Body of pancreas (tissue), 4 donors: ENCODE measurements at regions not wholly inside any gene's neighbourhood (a gene's known extent, or its start where the extent isn't known, plus 50 kb on each side); places are given as distances from the start of the nearest gene placed in this dataset.

Experiments used
- ATAC-seq: fragments of 150-250 bp; one replicate; pipeline ENCODE4 v1.9.1; 2016
- DNase-seq, 4 donors: peaks; one replicate each; pipeline ENCODE4 v3.0.0-alpha.2; 2019
- H3K27ac ChIP-seq, 4 donors: fragments of 200-600 bp; sonication (generic); 1 replicate in 3 of 4; 2 replicates in 1 of 4; pipeline versions ENCODE4 v1.5.1 to v1.6.1; 2016 to 2019; ENCODE audit warnings: mild to moderate bottlenecking in 1 of 4, mixed read lengths in 1 of 4, moderate library complexity in 1 of 4
- H3K27me3 ChIP-seq, 2 donors: fragments of 200-600 bp; sonication (generic); one replicate each; pipeline ENCODE4 v1.6.0; 2016; ENCODE audit warnings: mild to moderate bottlenecking in 1 of 2
- H3K36me3 ChIP-seq, 2 donors: fragments of 200-600 bp; sonication (generic); replicated peaks in 1 of 2; 2 replicates each; pipeline ENCODE4 v1.5.1; 2016; ENCODE audit warnings: low read depth in 2 of 2; ENCODE audit not compliant: insufficient read depth in 1 of 2
- H3K4me1 ChIP-seq: fragments of 200-600 bp; sonication (generic); one replicate; pipeline ENCODE4 v1.6.0; 2016
- H3K4me3 ChIP-seq, 2 donors: fragments of 200-600 bp; sonication (generic); 1 replicate in 1 of 2; 2 replicates in 1 of 2; pipeline ENCODE4 v1.5.1; 2016 to 2019
- H3K9me3 ChIP-seq, 3 donors: fragments of 200-600 bp; sonication (generic); 1 replicate in 2 of 3; 2 replicates in 1 of 3; pipeline ENCODE4 v1.5.1; 2016
- POLR2A ChIP-seq, 3 donors: fragments of 450-650 bp; IDR thresholded peaks; one replicate each; pipeline ENCODE4 v1.6.1; 2016; ENCODE audit warnings: antibody characterized with exemption in 3 of 3, mild to moderate bottlenecking in 2 of 3
- WGBS, 2 donors: methylation state at CpG; one replicate each; pipeline ENCODE4 v1.1.5; 2017; 5-methylcytosine and 5-hydroxymethylcytosine counted together
- intact Hi-C: fragments of 100-400 bp; cut with DNase I; formaldehyde crosslinking; loops from one replicate; pipeline ENCODE4 v1.15.1; 2023
- TF ChIP-seq, protein P1 (sequence below), 7 experiments: fragments of 450-650 bp in 4 of 7; fragments of 200-600 bp in 3 of 7; sonication (generic) in 3 of 7; IDR thresholded peaks; one replicate each; pipeline ENCODE4 v1.5.1; 2016 to 2019; ENCODE audit warnings: antibody characterized with exemption in 7 of 7

DNA sequence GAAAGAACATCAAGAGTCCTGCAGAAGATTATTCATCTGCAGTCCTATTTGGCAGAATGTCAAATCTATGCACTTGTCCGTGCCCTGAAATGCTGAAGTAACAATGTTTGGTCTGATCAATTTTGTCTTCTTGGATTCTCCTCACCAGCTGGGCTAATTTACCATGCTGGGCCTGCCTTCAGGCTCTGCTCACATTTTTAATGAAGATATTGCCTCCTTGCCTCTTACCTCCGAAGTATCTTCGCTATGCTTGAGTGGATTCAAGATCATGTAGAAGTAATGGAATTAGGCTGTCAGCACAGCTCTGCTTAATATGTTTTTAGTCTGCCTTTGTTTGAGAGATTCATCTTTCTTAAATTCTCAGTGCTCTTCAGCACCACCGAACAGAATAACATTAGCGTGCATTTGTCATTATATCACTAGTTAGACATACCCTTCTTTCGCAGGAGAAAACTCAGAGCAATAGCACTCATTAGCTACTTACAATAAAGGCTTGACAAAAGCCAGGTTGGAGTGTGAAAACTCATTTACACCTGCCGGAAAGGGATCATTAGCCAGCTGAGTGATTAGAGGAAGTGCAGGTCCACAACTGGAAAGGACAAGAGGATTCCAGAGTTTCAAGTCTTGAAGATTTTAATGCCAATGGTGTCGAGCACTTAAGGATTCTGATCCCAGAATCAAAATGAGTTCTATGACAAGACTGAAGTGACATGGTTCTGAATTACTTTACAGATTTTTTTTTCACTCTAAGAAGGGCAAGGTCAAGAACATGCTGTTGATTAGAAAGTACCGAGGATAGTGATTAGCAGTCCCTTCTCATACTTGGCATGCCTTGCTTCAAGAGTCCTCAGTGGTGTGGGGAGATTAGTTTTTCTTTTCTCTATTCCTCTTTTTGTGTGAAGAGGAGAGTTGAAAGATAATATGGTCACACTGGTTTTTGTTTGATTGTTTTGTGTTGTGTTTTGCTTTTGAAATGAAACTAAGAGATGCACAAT lies 405.6 kb upstream of the TOM1L1 start:
- ATAC-seq (no peak), DNase-seq (no peak)
- intact Hi-C loops, result no loop called here
- no peak overlapping the region for H3K4me3 ChIP-seq
- no peaks in the 10 kb centered on the region for H3K27me3 ChIP-seq
- TF ChIP-seq POLR2A (IDR thresholded peaks at IDR 0.05), result no peak
- TF ChIP-seq, protein P1, sequence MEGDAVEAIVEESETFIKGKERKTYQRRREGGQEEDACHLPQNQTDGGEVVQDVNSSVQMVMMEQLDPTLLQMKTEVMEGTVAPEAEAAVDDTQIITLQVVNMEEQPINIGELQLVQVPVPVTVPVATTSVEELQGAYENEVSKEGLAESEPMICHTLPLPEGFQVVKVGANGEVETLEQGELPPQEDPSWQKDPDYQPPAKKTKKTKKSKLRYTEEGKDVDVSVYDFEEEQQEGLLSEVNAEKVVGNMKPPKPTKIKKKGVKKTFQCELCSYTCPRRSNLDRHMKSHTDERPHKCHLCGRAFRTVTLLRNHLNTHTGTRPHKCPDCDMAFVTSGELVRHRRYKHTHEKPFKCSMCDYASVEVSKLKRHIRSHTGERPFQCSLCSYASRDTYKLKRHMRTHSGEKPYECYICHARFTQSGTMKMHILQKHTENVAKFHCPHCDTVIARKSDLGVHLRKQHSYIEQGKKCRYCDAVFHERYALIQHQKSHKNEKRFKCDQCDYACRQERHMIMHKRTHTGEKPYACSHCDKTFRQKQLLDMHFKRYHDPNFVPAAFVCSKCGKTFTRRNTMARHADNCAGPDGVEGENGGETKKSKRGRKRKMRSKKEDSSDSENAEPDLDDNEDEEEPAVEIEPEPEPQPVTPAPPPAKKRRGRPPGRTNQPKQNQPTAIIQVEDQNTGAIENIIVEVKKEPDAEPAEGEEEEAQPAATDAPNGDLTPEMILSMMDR (IDR thresholded peaks at IDR 0.05), result no peak
- H3K36me3 ChIP-seq, result no peaks in the 10 kb centered on the region
- no peaks in the 10 kb centered on the region for H3K4me1 ChIP-seq
- H3K27ac ChIP-seq, result no peak overlapping the region
- 47 to 62% methylated on average over 9 of the region's 9 CpGs for WGBS, 2 donors
- H3K9me3 ChIP-seq, result no peaks in the 10 kb centered on the region

DNA sequence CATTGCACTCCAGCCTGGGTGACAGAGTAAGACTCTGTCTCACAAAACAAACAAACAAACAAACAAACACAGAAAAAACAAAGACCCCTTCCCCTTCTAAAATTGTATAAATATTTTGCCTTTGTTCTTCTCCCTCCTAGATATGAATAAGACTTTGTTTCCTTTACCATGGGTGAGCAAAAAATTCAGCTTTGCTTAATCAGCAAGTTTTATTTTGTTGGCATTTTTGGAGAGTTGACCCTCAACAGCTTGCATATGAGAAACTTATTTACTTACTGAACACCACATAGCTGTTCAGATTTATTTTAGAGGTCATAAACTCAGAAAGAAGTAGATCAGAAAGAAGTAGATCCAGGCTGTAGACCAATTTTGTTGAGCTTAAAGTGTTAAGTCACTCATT lies 395.2 kb upstream of the TOM1L1 start:
- no peak overlapping the region for H3K27ac ChIP-seq
- H3K27me3 ChIP-seq, result no peaks in the 10 kb centered on the region
- H3K4me1 ChIP-seq, result no peaks in the 10 kb centered on the region
- intact Hi-C loops, result no loop called here
- no peaks in the 10 kb centered on the region for H3K36me3 ChIP-seq
- DNase-seq, result no peak
- no peak for TF ChIP-seq POLR2A (IDR thresholded peaks at IDR 0.05)
- TF ChIP-seq, protein P1 (IDR thresholded peaks at IDR 0.05), result no peak
- no peak overlapping the region for H3K4me3 ChIP-seq
- H3K9me3 ChIP-seq, result no peaks in the 10 kb centered on the region
- no peak for ATAC-seq

- Histone ChIP-seq H3K4me1 (peaks cover 12% of the 10 kb centered on the region), H3K9me3 (no peaks in the 10 kb centered on the region), H3K36me3 (no peaks in the 10 kb centered on the region), H3K27ac (no peak overlapping the region), H3K4me3 (no peak overlapping the region), H3K27me3 (no peaks in the 10 kb centered on the region)
- intact Hi-C loops, result no loop called here
- ATAC-seq (no peak), DNase-seq (no peak)
- no peak for TF ChIP-seq POLR2A (IDR thresholded peaks at IDR 0.05)
- TF ChIP-seq, protein P1 (IDR thresholded peaks at IDR 0.05), result no peak
- WGBS, 2 donors, result 86% methylated on average over 2 of the region's 2 CpGs; no CpG with 5 or more reads in 1 of the 2 donors
These were observed 381.9 kb upstream of the TOM1L1 start for GRCh38 chr17:54518706-54519105.

GRCh38 chr17:54521137-54521536 lies 379.5 kb upstream of the TOM1L1 start:
- H3K9me3 ChIP-seq, result no peaks in the 10 kb centered on the region
- TF ChIP-seq, protein P1 (IDR thresholded peaks at IDR 0.05), result no peak
- no peak for TF ChIP-seq POLR2A (IDR thresholded peaks at IDR 0.05)
- WGBS, 2 donors, result 13% methylated on average over 4 of the region's 4 CpGs
- ATAC-seq (no peak), DNase-seq (no peak)
- H3K36me3 ChIP-seq, result no peaks in the 10 kb centered on the region
- H3K27me3 ChIP-seq, result no peaks in the 10 kb centered on the region
- no peak overlapping the region for H3K27ac ChIP-seq
- intact Hi-C loops, result no loop called here
- H3K4me1 ChIP-seq, result peaks cover 12% of the 10 kb centered on the region
- no peak overlapping the region for H3K4me3 ChIP-seq

- WGBS, 2 donors, result 52 to 79% methylated on average over 2 of the region's 2 CpGs
- DNase-seq (no peak), ATAC-seq (no peak)
- Histone ChIP-seq H3K4me3 (no peak overlapping the region), H3K27ac (no peak overlapping the region), H3K36me3 (no peaks in the 10 kb centered on the region), H3K9me3 (no peaks in the 10 kb centered on the region), H3K4me1 (peaks cover 12% of the 10 kb centered on the region), H3K27me3 (no peaks in the 10 kb centered on the region)
- no peak for TF ChIP-seq POLR2A (IDR thresholded peaks at IDR 0.05)
- TF ChIP-seq, protein P1 (IDR thresholded peaks at IDR 0.05), result no peak
- intact Hi-C loops, result no loop called here
These were observed 376.2 kb upstream of the TOM1L1 start for GRCh38 chr17:54524501-54524900.
